ENCODE measurements at regions not wholly inside any gene's neighbourhood (a gene's known extent, or its start where the extent isn't known, plus 50 kb on each side); places are given as distances from the start of the nearest gene placed in this dataset.
A peak's percentile ranks its signal among the peaks of the same experiment; 100 is the strongest.

DNA sequence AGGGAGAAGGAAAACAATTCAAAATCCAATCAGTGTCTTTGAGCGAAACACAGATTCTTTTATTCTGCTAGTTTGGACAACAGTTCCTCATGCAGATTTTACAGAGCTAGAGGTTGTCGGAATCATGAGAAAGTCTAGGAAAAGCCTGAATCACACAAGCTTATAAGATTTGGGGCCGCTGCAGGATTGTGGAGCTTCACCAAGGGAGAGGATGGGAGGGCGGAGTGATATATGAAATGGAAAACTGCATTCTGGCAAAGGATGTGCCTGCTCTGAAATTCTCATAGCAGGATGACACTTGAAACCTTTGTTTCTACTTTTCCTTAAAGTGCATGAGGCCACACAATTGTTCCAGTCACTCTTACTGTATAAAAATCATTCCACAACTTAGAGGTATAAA, 134.3 kb downstream of the OR2K2 start:
- no peak for DNase-seq (ENCODE audit: low spot score)

DNA sequence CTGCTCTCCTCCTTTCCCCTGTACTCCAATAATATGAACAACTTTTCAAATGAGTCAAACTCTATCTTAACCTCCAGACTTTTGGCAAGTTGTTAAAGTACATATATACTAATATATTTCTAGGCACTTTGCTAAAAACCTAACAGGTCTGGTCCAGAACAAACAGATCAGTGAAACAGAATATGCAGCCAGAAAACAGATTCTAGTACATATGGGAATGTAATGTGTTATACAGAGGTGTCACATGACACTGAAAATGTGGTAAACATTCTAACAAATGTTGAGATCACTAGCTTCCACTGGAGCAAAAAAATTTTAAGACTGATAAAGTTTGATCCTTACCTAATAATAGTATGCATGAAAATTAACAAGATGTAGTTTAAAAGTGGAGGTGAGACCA, 136.9 kb downstream of the OR2K2 start:
- DNase-seq (ENCODE audit: low spot score), result no peak

DNA sequence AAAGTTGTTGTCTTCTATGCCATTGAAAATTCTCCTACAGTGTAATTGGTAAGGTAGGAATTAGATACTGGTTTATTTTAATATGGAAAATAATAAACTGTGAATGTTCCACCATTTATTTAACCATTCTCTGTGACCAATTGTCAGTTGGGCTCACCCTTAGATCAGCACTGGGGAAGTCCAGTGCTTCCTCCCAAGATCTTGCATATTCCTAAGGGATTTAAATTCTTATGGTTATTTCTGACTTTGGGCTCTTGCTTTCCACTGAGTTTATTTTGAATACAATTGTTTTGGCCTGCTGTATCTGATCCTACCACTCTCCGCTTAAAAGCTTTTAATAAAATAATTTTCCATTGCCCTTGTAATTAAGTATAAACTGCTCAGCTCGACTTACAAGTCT, 137.4 kb downstream of the OR2K2 start:
- no peak for DNase-seq (ENCODE audit: low spot score)

DNA sequence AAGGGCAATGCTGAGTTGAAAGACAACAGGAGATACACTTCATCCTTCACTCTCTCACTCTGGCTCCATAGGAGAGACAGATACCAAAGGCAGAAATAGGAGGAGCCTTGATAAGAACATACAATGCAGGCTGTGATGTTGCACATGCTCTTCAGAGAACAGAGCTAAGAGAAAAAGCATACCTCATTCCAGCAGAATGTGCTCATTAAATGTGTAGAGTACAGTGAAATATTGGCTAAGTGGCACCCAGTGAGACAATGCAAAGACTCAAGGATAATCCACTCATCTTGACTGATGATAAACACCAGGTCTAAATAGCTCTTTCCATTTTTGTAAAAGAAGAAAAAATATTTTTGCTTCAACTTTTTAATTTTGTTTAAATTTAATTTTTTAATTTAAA, 139.7 kb downstream of the OR2K2 start:
- no peak for DNase-seq (ENCODE audit: low spot score)

DNA sequence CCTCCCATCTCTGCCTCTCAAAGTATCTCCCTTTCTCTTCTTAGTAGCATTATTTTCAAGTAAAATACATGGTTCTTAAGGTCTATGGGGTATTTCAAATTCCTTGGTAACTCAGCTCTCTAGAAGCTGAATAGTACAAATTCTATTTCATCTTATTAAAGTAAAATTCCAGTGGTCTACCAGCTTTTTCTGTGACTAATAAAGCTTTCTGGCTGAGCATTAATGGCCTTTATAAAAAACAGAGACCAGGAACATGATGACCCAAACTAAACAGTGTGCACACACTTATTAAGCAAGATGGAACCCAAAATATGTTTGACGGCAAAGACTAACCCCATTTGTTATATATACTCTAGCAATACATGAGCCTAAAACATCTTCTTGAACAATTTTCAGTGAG, 142.6 kb downstream of the OR2K2 start:
- DNase-seq (ENCODE audit: low spot score), result no peak

DNA sequence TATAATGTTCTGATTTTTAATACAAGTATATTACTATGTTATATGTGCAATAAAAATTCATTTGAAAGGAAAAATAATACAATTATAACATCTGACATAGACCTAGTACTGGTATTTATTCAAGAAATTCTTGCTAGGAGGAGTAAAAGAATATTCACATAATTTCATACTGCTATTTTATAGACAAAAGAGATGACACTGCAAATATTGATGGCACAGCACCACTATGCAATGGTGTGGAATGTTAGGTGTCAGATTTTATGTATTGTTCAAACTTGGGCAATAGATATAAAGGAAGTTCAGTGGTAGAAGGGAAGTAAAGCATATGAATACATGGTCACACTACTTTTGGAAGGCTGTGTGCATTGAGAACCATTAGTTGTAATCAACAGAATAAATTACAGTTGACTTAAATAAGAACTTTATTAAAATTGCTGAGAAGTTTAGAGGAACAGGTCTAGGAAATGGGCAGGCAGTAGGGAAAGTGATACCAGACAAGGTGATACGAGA, 143.9 kb downstream of the OR2K2 start:
- DNase-seq (ENCODE audit: low spot score), result no peak

DNA sequence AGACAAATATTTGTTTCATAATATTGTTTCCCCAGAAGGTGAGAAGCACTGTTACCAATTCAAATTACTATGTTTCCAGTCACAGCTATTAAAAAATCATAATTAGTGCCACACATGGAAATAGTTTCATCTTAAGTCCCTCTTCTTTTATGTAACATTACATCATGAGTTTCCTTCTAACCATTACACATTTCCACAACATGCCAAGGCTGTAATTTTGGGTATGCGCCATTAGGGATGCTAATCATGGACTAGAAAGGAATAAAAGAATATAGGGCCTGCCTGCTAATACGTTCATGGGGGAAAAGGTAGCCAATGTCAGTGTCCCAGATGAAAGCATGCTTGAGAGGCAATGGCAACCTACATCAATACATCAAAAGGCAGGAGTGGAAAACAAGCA, 142.5 kb upstream of the LPAR1 start:
- DNase-seq (ENCODE audit: low spot score), result no peak

DNA sequence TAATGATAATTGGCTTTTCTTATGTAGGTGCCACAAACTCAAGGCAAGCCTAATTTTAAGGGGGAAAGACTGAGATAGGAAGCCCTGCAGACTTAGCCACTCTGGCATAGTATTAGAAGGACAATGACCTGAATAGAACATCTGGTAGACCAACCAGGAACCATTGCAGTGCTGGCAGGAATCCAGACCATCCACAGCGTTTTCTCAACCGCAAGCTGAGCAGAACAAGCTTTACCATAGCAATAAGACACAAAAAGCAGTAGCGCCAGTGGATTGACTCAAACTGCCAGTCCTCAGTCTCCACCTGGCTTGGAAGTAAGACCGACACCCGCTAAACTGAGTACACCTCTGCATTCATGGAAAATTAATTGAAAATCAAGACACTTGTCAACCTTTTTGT, 141.3 kb upstream of the LPAR1 start:
- DNase-seq (ENCODE audit: low spot score), result peak; percentile 28

DNA sequence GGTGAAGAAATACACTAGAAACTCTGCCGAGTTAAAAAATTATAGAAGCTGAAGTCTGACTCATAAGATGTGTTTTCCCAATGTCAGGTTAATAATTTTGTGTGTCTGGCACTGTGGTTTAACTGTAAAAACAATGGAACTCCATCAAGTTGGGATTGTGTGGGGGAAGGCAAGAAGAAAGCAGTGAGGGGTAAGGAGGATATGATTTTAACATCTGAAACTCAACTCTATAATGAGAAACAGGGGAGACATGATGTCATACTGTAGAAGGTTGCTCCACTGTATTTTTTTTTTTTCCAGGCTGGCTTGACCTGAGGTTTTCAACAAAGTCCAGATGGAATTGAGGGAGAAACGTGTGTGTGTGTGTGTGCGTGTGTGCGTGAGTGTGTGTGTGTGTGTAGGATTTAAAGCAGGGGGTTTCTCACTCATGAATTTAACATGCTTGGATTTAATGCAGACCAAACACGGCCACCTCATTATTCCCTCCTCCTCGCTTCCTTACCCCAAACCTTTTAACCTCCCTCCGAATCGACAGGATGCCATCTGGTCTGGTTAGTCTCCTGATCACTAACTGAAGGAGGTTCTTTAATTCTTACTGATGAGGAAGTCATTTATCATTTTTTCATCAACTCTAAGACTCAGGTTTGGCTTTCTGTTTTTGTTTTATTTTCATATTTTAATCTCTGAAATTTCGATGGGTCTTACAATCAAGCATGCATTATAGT, 140.2 kb upstream of the LPAR1 start:
- DNase-seq (ENCODE audit: low spot score), result no peak

DNA sequence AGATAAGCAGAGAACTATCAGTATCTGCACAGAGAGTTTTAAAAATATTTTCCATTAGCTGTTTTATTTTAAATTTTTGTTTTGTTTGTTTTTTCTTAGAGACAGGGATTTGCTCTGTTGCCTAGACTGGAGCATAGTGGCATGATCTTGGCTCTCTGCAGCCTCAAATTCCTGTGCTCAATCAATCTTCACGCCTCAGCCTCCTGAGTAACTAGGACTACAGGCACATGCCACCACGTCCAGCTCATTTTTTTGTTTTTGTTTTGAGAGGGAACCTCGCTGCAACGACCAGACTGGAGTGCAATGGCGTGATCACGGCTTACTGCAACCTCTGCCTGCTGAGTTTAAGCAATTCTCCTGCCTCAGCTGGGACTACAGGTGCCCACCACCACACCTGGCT, 138.2 kb upstream of the LPAR1 start:
- DNase-seq (ENCODE audit: low spot score), result no peak

DNA sequence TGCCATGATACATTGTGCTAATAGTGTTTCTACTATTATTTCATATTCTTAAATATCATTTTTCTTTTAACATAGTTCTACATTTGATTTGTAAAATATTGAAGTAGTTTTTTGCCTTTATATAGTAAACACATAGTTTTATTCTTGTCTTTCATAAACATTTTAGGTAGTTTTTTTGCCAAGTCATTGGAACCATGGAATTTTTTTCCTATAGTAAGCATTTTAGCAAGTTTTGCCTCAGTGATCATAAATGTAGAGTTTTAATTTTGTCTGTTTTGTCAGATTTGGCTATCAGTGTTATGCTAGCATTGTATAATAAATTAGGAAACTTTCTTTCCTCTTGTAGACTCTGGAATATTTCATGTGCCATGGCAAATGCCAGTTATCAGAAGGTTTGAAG, 137.1 kb upstream of the LPAR1 start:
- DNase-seq (ENCODE audit: low spot score), result no peak

DNA sequence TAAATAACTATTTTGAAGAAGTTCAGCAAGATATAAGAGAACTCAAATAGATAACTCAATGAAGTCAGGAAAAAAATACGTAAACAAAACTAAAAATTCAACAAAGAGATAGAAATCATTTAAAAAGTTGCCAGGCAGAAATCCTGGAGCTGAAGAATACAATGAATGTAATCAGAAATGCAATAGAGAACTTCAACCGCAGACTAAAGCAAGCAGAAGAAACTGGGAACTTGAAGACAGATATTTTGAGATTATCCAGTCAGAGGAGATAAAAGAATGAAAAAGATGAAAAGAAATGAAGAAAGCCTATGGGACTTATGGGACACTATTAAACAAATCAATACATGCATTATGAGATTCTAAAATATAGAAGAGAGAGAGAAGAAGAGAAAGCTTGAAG, 129.1 kb upstream of the LPAR1 start:
- DNase-seq (ENCODE audit: low spot score), result no peak

DNA sequence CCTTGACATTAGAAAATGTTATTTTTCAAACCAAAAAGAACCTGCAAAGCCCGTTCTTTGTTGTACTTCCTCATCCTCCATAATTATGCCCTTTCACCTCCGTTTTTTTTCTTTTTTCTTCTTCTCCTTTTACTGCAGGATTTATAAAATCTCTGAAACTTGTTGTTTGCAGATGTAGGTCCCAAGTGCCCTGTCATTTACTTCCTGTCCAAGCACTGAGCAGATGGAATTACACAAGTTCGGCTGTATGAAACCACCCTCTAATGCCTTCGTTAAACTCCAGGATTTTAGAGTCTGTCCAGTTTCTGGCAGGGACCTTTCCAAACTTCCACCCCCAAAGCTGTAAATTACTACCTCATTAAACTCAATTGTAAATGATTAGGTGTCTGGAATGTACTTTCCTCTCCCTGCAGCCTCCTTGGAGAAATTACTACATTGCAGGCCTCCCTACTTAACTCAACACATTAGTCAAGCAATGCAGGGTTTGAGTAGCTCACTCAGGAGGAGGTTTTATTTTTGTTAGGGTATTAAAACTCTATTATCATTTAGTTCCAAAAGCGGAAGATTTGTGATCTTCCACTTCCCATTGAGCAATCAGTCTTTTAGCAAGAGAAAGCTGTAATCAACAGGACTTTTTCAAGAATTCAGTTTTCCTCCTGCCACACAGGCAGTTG, 125.6 kb upstream of the LPAR1 start:
- no peak for DNase-seq (ENCODE audit: low spot score)

DNA sequence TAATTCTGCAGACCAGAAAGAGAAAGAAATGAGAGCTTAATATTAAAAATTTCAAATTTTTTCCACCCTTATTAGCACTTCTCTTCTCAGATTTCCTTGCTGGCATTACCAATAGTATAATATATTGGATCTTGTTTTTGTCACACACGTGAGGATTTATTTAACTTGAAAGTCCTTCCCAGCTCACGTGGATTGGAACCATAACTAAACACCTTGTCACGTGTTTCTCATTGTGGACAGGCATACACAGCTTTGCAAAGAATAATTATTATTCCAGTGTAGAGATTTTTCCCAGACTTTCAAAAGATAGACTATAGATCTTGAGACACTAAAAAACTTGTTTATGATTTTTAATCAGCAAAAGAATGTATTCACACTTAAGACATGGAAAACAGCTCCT, 123.8 kb upstream of the LPAR1 start:
- no peak for DNase-seq (ENCODE audit: low spot score)

DNA sequence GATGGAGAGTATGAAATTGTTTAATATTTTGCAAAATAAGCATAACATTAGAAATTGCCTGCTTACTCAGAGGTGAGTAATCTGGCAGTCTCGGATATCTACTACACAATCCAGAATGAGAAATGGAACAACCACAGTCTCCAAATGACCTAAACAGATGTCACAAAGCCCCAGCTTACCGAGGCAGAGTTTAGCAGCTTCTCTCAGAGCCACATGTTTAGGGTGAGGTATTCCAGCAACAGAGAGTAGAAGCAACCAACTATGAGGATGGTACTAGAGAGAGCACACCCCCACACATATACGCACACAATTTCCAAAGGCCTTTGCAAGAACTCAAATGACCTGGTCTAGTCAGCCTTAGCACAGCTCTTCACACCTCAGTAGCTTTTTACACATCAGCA, 122.7 kb upstream of the LPAR1 start:
- DNase-seq (ENCODE audit: low spot score), result no peak

DNA sequence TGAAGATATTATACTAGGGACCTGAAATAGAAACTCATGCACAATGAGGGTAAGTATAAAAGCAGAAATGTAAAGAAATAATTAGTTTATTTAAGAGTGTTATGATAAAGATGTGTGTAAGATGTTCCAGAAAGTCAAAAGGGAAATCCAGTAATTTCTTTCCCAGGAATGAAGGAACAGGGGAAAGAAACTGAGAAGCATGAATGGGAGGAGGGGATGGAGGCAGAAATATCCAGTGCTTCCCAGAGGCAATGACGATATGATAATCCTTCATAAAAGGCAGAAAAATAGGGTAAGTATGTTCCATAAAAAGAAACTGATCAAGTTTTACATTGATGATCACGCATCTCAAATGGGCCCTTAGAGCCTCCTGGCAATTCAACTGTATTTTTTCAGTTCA, 120.7 kb upstream of the LPAR1 start:
- DNase-seq (ENCODE audit: low spot score), result no peak

DNA sequence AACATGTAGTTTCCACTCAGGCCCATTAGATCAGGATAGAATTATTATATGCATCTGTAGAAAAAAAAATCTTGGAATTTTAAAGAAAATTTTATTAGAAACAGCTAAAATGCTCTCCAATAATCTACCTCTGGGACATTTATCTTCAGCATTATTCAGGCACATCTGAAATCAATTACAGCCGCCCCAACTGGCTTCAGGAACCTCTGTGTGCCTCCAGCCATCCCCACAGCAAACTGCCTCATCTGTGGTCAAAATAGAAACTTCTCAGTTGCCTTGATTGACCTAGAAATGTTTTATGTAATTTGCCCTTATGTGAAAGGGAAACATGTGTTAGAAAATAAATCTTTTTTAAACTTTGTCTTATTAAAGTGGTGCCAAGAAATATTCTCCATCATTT, 120.1 kb upstream of the LPAR1 start:
- no peak for DNase-seq (ENCODE audit: low spot score)

DNA sequence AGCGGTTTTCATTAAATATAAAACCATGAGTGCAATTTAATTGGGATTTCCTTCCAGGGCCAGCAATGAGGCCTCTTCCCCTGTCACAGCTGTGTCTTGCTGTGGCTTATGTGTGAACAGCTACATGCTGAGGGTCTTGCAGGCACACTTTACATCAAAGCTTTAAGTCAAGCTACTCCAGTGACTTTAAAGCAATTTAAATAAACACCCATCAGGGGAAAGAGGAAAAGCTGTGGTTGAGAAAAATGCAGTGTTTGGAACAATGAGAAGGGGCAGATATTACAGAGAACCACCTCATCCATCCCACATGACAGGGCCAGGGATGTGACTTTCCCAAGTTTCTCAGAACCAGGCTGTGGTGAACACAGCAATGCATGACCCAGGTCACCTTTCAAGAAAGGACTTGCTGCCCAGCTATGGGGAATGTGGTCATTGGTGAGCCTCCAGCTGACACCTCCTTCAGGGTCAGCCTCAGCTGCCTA, 115.9 kb upstream of the LPAR1 start:
- DNase-seq (ENCODE audit: low spot score), result no peak

DNA sequence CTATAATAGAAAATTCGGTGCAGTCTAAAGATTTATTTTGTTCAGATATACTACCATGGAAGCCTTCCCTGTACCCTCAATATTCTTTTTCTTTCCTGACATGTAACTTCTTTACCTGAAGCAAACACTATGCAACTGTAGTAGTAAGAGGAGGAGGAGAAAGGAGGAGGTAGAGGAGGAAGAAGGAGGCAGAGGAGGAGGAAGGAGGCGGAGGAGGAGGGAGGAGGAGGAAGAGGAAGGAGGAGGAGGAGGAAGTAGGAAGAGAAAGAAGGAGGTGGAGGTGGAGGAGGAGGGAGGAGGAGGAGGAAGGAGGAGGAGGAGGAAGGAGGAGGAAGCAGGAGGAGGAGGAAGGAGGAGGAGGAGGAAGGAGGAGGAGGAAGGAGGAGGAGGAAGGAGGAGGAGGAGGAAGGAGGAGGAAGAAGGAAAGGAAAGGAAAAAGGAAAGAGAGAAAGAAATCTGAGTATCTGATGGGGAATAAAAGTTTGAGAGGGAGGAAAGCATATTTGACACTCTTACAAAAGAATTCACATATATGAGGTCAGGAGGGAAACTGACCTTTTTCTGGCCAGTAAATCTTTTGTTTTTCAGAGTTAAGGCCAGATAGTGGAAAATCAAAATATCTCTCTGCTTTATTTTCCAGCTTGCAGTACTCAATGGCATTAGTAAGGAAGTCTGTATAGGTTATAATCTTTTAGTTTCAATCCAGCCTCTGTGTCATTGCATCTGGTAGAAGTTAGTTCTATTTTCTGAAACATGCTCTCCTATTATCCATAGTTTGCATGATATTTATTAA, 114.5 kb upstream of the LPAR1 start:
- DNase-seq (ENCODE audit: low spot score), result no peak

DNA sequence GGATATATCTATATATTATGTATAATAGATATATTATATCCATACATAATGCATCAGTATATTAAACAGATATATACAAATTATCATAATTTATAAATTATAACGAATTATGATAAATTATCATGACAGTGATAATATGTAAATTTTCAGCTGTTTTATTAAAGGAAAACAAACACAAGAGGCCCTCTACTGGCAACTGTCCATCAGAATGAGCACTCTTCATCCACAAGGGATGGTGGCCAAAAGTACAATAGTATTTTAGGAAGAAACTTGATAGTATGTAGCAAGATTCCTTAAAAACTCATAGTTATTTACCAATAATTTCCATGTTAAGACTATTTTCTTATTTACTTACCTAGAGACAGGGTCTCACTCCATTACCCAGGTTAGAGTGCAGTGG, 113.3 kb upstream of the LPAR1 start:
- no peak for DNase-seq (ENCODE audit: low spot score)

DNA sequence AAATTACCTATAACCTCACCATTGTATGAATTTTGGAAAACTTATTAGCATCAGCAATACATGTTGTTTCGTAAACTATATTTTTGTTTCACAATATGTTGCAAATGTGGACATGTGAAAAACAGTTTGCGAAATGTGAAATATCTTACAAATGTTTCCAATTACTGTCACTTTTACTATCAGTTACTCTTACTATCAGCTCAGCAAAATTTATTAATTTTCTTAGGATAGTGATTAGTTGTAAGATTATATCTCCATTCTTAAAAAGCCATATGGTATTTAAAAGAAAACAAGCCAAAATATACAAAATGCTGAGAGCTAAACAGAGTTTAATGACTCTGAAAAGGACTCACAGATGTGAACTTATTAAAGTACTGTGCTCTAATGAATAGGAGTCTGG, 111.9 kb upstream of the LPAR1 start:
- DNase-seq (ENCODE audit: low spot score), result no peak

DNA sequence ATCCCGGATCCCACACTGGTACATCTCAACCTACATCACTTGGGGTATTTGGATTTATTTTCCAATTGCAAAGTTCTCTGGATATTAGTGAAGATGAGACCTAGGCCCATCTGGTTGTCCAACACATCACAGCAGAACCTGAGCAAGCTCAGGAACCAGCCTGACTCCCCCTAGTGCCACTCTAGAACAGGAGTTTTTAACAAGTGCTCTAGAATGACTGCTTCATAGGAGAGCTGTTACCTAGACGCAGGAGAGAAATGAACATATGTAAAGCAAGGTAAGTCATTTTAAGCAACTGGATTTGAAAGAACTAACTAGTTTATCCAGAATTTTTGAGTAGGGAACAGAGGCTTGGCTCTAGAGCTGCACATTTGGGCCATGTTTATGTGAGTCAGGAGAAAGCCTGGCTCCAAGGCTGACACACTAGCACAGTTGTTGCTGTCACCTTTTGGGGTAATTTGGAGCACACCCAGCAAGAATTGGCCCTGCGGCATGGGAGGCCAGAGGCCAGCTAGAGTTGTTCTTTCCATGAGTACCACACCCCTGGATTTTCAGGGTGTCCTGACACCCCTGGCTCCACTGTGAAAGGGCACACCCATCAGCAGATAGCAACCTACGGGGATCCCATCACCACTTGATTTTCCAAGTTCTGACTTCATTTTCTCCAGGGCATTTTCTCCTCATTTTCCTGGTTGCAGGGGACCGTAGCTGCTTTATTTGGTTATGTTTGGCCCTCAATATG, 110.9 kb upstream of the LPAR1 start:
- no peak for DNase-seq (ENCODE audit: low spot score)

Measured in mucosa of gallbladder (tissue), 1 donor.